ENCODE measurements at regions not wholly inside any gene's neighbourhood (a gene's known extent, or its start where the extent isn't known, plus 50 kb on each side); places are given as distances from the start of the nearest gene placed in this dataset.

- Histone ChIP-seq H3K4me1 (no peaks in the 10 kb centered on the region), H3K27ac (no peak overlapping the region), H3K9me3 (peaks cover 0 to 18% (median 0%) of the 10 kb centered on the region in 12 donors), H3K36me3 (no peaks in the 10 kb centered on the region), H3K27me3 (no peaks in the 10 kb centered on the region), H3K4me3 (no peak overlapping the region)
- intact Hi-C loops (cut with DNase I) = loop anchor here in 1 of 10 donors (10.0 kb wide), 1 partner anchor 103 kb away; no protein-coding TSS in a partner anchor
- no peak for ATAC-seq
- TF ChIP-seq POLR2A (IDR thresholded peaks at IDR 0.05) = no peak
- 91 to 94% (median 93%) methylated on average over 2 of the region's 2 CpGs for WGBS, 4 donors
- DNase-seq = no peak
Observed at GRCh38 chr5:58341476-58341875, 118.4 kb downstream of the PLK2 start.

- ATAC-seq (no peak), DNase-seq (no peak)
- Histone ChIP-seq H3K4me3 (no peak overlapping the region), H3K36me3 (no peaks in the 10 kb centered on the region), H3K27ac (no peak overlapping the region), H3K9me3 (peaks cover 0 to 18% (median 0%) of the 10 kb centered on the region in 12 donors), H3K4me1 (no peaks in the 10 kb centered on the region), H3K27me3 (no peaks in the 10 kb centered on the region)
- TF ChIP-seq CTCF (IDR thresholded peaks at IDR 0.05) = peak in 1 of 12 donors; percentile 6
- TF ChIP-seq POLR2A (IDR thresholded peaks at IDR 0.05) = no peak
- intact Hi-C loops (cut with DNase I) = loop anchor here in 1 of 10 donors (10.0 kb wide), 1 partner anchor 109 kb away; no protein-coding TSS in a partner anchor
Observed at GRCh38 chr5:58335518-58335917, 124.4 kb downstream of the PLK2 start.

GRCh38 chr5:58334035-58334434 lies 125.9 kb downstream of the PLK2 start:
- no peaks in the 10 kb centered on the region for H3K4me1 ChIP-seq
- no peak for ATAC-seq
- no peaks in the 10 kb centered on the region for H3K27me3 ChIP-seq
- peaks cover 0 to 18% (median 0%) of the 10 kb centered on the region in 12 donors for H3K9me3 ChIP-seq
- no peaks in the 10 kb centered on the region for H3K36me3 ChIP-seq
- TF ChIP-seq POLR2A (IDR thresholded peaks at IDR 0.05) = no peak
- TF ChIP-seq CTCF (IDR thresholded peaks at IDR 0.05) = no peak
- DNase-seq = no peak
- no peak overlapping the region for H3K27ac ChIP-seq
- intact Hi-C loops (cut with DNase I) = loop anchor here in 1 of 10 donors (10.0 kb wide), 1 partner anchor 111 kb away; no protein-coding TSS in a partner anchor
- no peak overlapping the region for H3K4me3 ChIP-seq

DNA sequence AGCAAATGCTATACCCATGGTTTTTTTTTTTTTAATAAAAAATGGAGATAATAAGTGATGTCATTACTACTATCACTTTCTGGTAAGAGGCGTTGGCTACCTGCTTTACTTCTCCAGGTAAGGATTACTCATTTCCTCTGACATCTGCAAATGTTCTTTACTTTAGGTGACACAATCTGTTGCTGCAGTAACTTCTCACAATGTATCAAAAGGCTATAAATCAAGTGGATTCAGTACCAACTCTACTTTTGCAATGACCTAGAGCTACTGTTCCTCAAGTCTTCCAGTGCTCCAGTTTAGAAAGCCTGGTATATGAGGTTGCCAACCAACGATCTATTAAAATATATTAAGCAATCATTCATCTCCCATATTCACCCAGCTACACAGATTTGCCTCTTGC lies 129.1 kb downstream of the PLK2 start:
- ATAC-seq = no peak
- TF ChIP-seq POLR2A (IDR thresholded peaks at IDR 0.05) (no peak), CTCF (IDR thresholded peaks at IDR 0.05) (no peak)
- intact Hi-C loops (cut with DNase I) = loop anchor here in 1 of 10 donors (10.0 kb wide), 1 partner anchor 114 kb away; no protein-coding TSS in a partner anchor
- Histone ChIP-seq H3K27ac (no peak overlapping the region), H3K27me3 (no peaks in the 10 kb centered on the region), H3K4me1 (no peaks in the 10 kb centered on the region), H3K9me3 (no peaks in the 10 kb centered on the region), H3K36me3 (no peaks in the 10 kb centered on the region), H3K4me3 (no peak overlapping the region)
- DNase-seq = no peak
- 80 to 88% (median 84%) methylated on average over 2 of the region's 2 CpGs for WGBS, 4 donors

GRCh38 chr5:58327289-58327688 lies 132.6 kb downstream of the PLK2 start:
- no peaks in the 10 kb centered on the region for H3K4me1 ChIP-seq
- no peaks in the 10 kb centered on the region for H3K9me3 ChIP-seq
- no peaks in the 10 kb centered on the region for H3K27me3 ChIP-seq
- ATAC-seq (no peak), DNase-seq (no peak)
- TF ChIP-seq POLR2A (IDR thresholded peaks at IDR 0.05) = no peak
- no peak for TF ChIP-seq CTCF (IDR thresholded peaks at IDR 0.05)
- H3K4me3 ChIP-seq = no peak overlapping the region
- no peak overlapping the region for H3K27ac ChIP-seq
- WGBS, 4 donors = 88 to 93% (median 92%) methylated on average over 1 of the region's 1 CpG
- intact Hi-C loops (cut with DNase I) = no loop called here
- H3K36me3 ChIP-seq = no peaks in the 10 kb centered on the region
